ENCODE measurements at regions not wholly inside any gene's neighbourhood (a gene's known extent, or its start where the extent isn't known, plus 50 kb on each side); places are given as distances from the start of the nearest gene placed in this dataset.

- no peak overlapping the region for H3K4me3 ChIP-seq (ENCODE audit: low read depth, low read length)
- TF ChIP-seq CTCF (IDR thresholded peaks at IDR 0.05; ENCODE audit: borderline replicate concordance, insufficient read depth, low read depth, low read length): no peak
These were observed 115.2 kb upstream of the CXCL14 start for GRCh38 chr5:135694012-135694411.

GRCh38 chr5:135693371-135693955 is 114.7 kb upstream of the CXCL14 start:
- no peak overlapping the region for H3K4me3 ChIP-seq (ENCODE audit: low read depth, low read length)
- TF ChIP-seq CTCF (IDR thresholded peaks at IDR 0.05; ENCODE audit: borderline replicate concordance, insufficient read depth, low read depth, low read length): no peak

DNA sequence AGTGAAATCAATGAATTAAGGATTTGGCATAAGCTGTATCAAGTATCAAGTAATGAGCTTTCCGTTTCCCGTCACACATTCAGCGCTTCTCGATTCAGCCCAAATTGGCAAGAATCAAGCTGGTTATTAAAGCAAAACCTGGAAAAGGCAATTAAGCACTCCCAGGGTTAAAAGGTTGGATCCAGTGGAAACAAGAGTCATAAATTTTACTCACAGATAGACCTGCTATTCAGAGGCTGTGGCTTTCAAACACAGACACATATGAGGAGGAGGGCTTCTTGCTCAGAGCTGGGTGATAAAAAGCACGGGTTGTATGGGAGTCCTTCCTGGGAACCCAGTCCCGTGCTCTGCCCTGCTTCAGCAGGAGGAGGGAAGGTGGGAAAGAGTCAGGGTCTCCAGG is 112.3 kb upstream of the CXCL14 start:
- TF ChIP-seq CTCF (IDR thresholded peaks at IDR 0.05; ENCODE audit: borderline replicate concordance, insufficient read depth, low read depth, low read length): no peak
- no peak overlapping the region for H3K4me3 ChIP-seq (ENCODE audit: low read depth, low read length)

DNA sequence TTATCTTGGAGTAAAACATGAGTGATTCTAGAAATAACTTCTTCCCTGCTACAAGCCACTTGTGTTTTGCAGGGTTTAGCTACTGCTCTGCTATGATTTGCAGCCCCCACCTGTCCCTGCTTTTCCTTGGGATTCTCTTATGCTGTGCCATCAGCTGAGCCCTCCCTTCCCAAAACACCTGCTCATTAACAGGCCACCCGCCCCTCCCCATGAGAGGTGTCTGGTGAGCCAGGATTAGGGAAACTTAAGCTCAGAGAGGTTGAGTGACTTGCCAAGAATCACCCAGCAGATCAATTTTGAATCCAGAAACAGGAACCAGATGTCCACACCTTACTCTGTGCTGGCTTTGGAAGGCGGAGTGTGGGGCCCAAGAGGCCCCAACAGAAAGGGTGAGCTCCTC is 111.7 kb upstream of the CXCL14 start:
- H3K4me3 ChIP-seq (ENCODE audit: low read depth, low read length): no peak overlapping the region
- TF ChIP-seq CTCF (IDR thresholded peaks at IDR 0.05; ENCODE audit: borderline replicate concordance, insufficient read depth, low read depth, low read length): no peak

GRCh38 chr5:135689506-135689905 is 110.7 kb upstream of the CXCL14 start:
- no peak for TF ChIP-seq CTCF (IDR thresholded peaks at IDR 0.05; ENCODE audit: borderline replicate concordance, insufficient read depth, low read depth, low read length)
- no peak overlapping the region for H3K4me3 ChIP-seq (ENCODE audit: low read depth, low read length)

DNA sequence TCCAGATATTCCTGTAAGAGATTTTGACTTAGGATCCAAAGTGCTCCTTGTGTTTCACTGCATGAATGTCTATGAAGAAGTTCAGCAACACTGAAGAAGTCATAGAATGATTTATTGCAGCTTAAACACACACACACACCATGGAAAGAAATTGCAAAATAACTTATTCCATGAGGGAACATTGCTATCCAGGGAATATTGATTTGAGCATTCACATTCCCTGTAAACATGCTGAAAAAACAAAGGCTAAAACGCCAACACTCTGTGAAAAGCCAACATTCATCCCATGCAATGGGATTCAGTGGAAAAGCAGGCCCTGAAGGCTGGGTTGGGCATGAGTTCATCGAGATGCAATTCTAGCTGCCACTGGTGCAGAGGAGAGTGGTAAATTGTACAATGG is 109.6 kb upstream of the CXCL14 start:
- no peak overlapping the region for H3K4me3 ChIP-seq (ENCODE audit: low read depth, low read length)
- no peak for TF ChIP-seq CTCF (IDR thresholded peaks at IDR 0.05; ENCODE audit: borderline replicate concordance, insufficient read depth, low read depth, low read length)

- H3K4me3 ChIP-seq (ENCODE audit: low read depth, low read length): no peak overlapping the region
- no peak for TF ChIP-seq CTCF (IDR thresholded peaks at IDR 0.05; ENCODE audit: borderline replicate concordance, insufficient read depth, low read depth, low read length)
These were observed 104.4 kb upstream of the CXCL14 start for GRCh38 chr5:135683189-135683588.
